ENCODE measurements at regions not wholly inside any gene's neighbourhood (a gene's known extent, or its start where the extent isn't known, plus 50 kb on each side); places are given as distances from the start of the nearest gene placed in this dataset.

GRCh38 chr9:25864509-25864908 lies 186.3 kb upstream of the TUSC1 start:
- H3K4me2 ChIP-seq (ENCODE audit: low read length), result no peak overlapping the region
- no peak overlapping the region for H3K9ac ChIP-seq (ENCODE audit: low read length)
- no peak overlapping the region for H3K4me3 ChIP-seq (ENCODE audit: insufficient read depth, low read depth, low read length)
- no peaks in the 10 kb centered on the region for H3K79me2 ChIP-seq (ENCODE audit: insufficient read depth, low read length)
- Mint-ChIP-seq H3K27me3 (ENCODE audit: low read depth, unreplicated experiment) (no peaks in the 10 kb centered on the region), H3K36me3 (ENCODE audit: low read depth, unreplicated experiment) (no peaks in the 10 kb centered on the region), H3K27ac (ENCODE audit: unreplicated experiment) (no peak overlapping the region), H3K9me3 (ENCODE audit: unreplicated experiment) (no peaks in the 10 kb centered on the region), H3K4me3 (ENCODE audit: unreplicated experiment) (no peak overlapping the region), H3K4me1 (ENCODE audit: low read depth, unreplicated experiment) (peaks cover 1% of the 10 kb centered on the region)
- no peaks in the 10 kb centered on the region for H4K20me1 ChIP-seq (ENCODE audit: insufficient read depth, low read length)
- H3K27me3 ChIP-seq (ENCODE audit: insufficient read depth, low read length), result no peaks in the 10 kb centered on the region
- no peak overlapping the region for H2AFZ ChIP-seq (ENCODE audit: low read depth, low read length)
- TF ChIP-seq CTCF (IDR thresholded peaks at IDR 0.05; ENCODE audit: insufficient read depth, low read depth, low read length) (no peak), EZH2 (IDR thresholded peaks at IDR 0.05; ENCODE audit: insufficient read depth, low read length) (no peak)
- DNase-seq (ENCODE audit: low read depth) (no peak), FAIRE-seq (no peak)
- no peaks in the 10 kb centered on the region for H3K36me3 ChIP-seq (ENCODE audit: insufficient read depth, low read length)
- no peak overlapping the region for H3K27ac ChIP-seq (ENCODE audit: low read depth, low read length)
- no peaks in the 10 kb centered on the region for H3K9me3 ChIP-seq (ENCODE audit: insufficient read depth, low read depth, low read length)
- no peaks in the 10 kb centered on the region for H3K4me1 ChIP-seq (ENCODE audit: insufficient read depth, low read length)

GRCh38 chr9:25861421-25861820 lies 183.2 kb upstream of the TUSC1 start:
- no peak overlapping the region for H3K4me3 Mint-ChIP-seq (ENCODE audit: unreplicated experiment)
- no peaks in the 10 kb centered on the region for H4K20me1 ChIP-seq (ENCODE audit: insufficient read depth, low read length)
- no peak overlapping the region for H3K4me2 ChIP-seq (ENCODE audit: low read length)
- no peaks in the 10 kb centered on the region for H3K79me2 ChIP-seq (ENCODE audit: insufficient read depth, low read length)
- no peak overlapping the region for H3K9ac ChIP-seq (ENCODE audit: low read length)
- H2AFZ ChIP-seq (ENCODE audit: low read depth, low read length), result no peak overlapping the region
- H3K36me3 Mint-ChIP-seq (ENCODE audit: low read depth, unreplicated experiment), result no peaks in the 10 kb centered on the region
- no peaks in the 10 kb centered on the region for H3K9me3 Mint-ChIP-seq (ENCODE audit: unreplicated experiment)
- H3K9me3 ChIP-seq (ENCODE audit: insufficient read depth, low read depth, low read length), result no peaks in the 10 kb centered on the region
- peaks cover 10% of the 10 kb centered on the region for H3K4me1 Mint-ChIP-seq (ENCODE audit: low read depth, unreplicated experiment)
- DNase-seq (ENCODE audit: low read depth) (no peak), FAIRE-seq (no peak)
- H3K4me1 ChIP-seq (ENCODE audit: insufficient read depth, low read length), result no peaks in the 10 kb centered on the region
- H3K4me3 ChIP-seq (ENCODE audit: insufficient read depth, low read depth, low read length), result no peak overlapping the region
- H3K27ac ChIP-seq (ENCODE audit: low read depth, low read length), result no peak overlapping the region
- H3K36me3 ChIP-seq (ENCODE audit: insufficient read depth, low read length), result no peaks in the 10 kb centered on the region
- no peak overlapping the region for H3K27ac Mint-ChIP-seq (ENCODE audit: unreplicated experiment)
- H3K27me3 ChIP-seq (ENCODE audit: insufficient read depth, low read length), result no peaks in the 10 kb centered on the region
- no peaks in the 10 kb centered on the region for H3K27me3 Mint-ChIP-seq (ENCODE audit: low read depth, unreplicated experiment)
- TF ChIP-seq CTCF (IDR thresholded peaks at IDR 0.05; ENCODE audit: insufficient read depth, low read depth, low read length) (no peak), EZH2 (IDR thresholded peaks at IDR 0.05; ENCODE audit: insufficient read depth, low read length) (no peak)

GRCh38 chr9:25857147-25857546 lies 178.9 kb upstream of the TUSC1 start:
- no peak for FAIRE-seq
- no peaks in the 10 kb centered on the region for H3K4me1 ChIP-seq (ENCODE audit: insufficient read depth, low read length)
- H3K27me3 ChIP-seq (ENCODE audit: insufficient read depth, low read length), result no peaks in the 10 kb centered on the region
- H3K4me3 ChIP-seq (ENCODE audit: insufficient read depth, low read depth, low read length), result no peak overlapping the region
- no peaks in the 10 kb centered on the region for H4K20me1 ChIP-seq (ENCODE audit: insufficient read depth, low read length)
- Mint-ChIP-seq H3K27ac (ENCODE audit: unreplicated experiment) (no peak overlapping the region), H3K27me3 (ENCODE audit: low read depth, unreplicated experiment) (no peaks in the 10 kb centered on the region), H3K9me3 (ENCODE audit: unreplicated experiment) (no peaks in the 10 kb centered on the region), H3K36me3 (ENCODE audit: low read depth, unreplicated experiment) (no peaks in the 10 kb centered on the region), H3K4me3 (ENCODE audit: unreplicated experiment) (no peak overlapping the region), H3K4me1 (ENCODE audit: low read depth, unreplicated experiment) (peaks cover 9% of the 10 kb centered on the region)
- no peaks in the 10 kb centered on the region for H3K9me3 ChIP-seq (ENCODE audit: insufficient read depth, low read depth, low read length)
- H3K27ac ChIP-seq (ENCODE audit: low read depth, low read length), result no peak overlapping the region
- TF ChIP-seq EZH2 (IDR thresholded peaks at IDR 0.05; ENCODE audit: insufficient read depth, low read length) (no peak), CTCF (IDR thresholded peaks at IDR 0.05; ENCODE audit: insufficient read depth, low read depth, low read length) (no peak)
- no peak overlapping the region for H2AFZ ChIP-seq (ENCODE audit: low read depth, low read length)
- H3K36me3 ChIP-seq (ENCODE audit: insufficient read depth, low read length), result no peaks in the 10 kb centered on the region
- H3K4me2 ChIP-seq (ENCODE audit: low read length), result no peak overlapping the region
- DNase-seq (ENCODE audit: low read depth), result no peak
- H3K9ac ChIP-seq (ENCODE audit: low read length), result no peak overlapping the region
- no peaks in the 10 kb centered on the region for H3K79me2 ChIP-seq (ENCODE audit: insufficient read depth, low read length)
